Renal pelvis (tissue), 1 donor: ENCODE measurements at regions not wholly inside any gene's neighbourhood (a gene's known extent, or its start where the extent isn't known, plus 50 kb on each side); places are given as distances from the start of the nearest gene placed in this dataset.
"Not testable (repeated sequence)": the region's sequence is repeated elsewhere in the genome, so short reads cannot be mapped to it uniquely, and the experiment has no call there.

ENCODE experiments used
- DNase-seq: peaks from one replicate; pipeline ENCODE4 v3.0.0-alpha.2; 2013

- no peak for DNase-seq
Measured at GRCh38 chr1:189027512-189027911, 1450.2 kb downstream of the BRINP3 start.

- DNase-seq = no peak
Measured at GRCh38 chr1:189033169-189033568, 1444.5 kb downstream of the BRINP3 start.

- DNase-seq = no peak
Measured at GRCh38 chr1:189036628-189037027, 1441.0 kb downstream of the BRINP3 start.

- no peak for DNase-seq
Measured at GRCh38 chr1:189046127-189046526, 1431.5 kb downstream of the BRINP3 start.

DNA sequence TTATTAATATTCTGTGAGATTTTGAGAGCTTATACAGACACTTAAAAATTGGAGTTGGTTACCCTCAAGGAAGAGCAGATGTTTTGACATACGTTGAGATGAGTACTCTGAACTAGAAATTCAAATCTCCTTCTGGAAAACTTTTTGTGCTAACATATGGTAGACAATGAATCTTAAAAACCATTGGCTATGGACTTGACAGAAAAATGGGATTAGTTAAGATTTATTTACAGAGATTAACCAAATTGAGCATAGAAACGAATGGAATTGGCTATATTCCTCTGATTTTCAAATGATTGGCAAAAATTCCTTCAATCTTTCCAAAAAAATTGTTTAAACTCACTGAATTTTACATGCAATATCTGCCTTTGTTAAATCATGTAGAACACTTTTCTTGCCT, 1392.9 kb downstream of the BRINP3 start:
- no peak for DNase-seq

DNA sequence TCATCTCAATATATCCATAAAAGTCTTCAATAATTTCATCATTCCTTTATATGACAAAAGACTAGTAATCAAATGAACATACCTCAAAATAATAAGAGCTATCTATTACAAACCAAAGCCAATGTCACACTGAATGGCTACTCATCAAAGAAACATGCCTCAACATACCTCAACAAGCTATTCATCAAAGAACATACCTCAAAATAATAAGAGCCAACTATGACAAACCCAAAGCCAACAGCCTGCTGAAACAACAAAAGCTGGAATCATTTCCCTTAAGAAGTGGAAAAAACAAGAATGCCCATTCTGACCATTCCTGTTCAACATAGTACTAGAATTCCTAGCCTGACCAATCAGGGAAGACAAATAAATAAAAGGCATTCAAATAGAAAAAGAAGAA, 1373.7 kb downstream of the BRINP3 start:
- DNase-seq = no peak

- no peak for DNase-seq
Measured at GRCh38 chr1:189117072-189117770, 1360.4 kb downstream of the BRINP3 start.

GRCh38 chr1:189121941-189122340, 1355.7 kb downstream of the BRINP3 start:
- no peak for DNase-seq

DNA sequence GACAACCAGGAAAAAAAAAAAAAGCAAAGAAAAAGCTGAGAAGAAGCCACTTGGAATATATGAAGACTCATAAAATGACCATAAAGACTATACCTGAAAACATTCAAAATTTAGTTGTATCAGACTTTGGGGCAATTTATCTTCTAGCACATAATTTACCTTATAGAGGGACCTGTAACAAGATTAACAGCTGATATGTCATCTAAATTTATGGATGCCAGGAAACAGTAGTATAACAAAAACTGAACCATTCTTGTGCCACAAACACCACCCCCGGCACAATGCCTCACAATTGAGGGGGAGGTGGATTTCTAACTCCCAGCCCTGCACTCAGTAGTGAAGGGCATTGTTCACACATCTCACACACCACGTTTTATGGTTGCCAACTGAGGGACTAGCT, 1352.0 kb downstream of the BRINP3 start:
- no peak for DNase-seq

DNA sequence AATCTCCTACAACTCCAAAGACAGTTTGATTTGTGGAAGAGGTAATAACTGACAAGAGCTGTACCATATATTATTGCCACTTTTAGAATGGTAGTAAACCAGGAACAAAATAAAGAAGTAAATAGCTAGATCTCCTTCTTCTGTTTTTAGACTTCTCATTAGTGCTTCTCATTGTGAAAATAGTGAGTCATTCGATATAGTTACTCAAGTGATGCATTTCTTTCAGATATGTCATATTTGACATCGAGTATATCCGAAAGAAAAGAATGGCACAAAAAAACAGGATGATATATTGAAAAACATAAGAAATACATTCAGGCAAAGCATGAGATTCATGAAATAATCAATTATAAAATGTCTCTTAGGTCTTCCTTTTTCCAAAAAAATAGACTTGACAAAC, 1346.1 kb downstream of the BRINP3 start:
- DNase-seq = no peak

GRCh38 chr1:189139748-189140147, 1337.9 kb downstream of the BRINP3 start:
- not testable (repeated sequence) for DNase-seq

DNA sequence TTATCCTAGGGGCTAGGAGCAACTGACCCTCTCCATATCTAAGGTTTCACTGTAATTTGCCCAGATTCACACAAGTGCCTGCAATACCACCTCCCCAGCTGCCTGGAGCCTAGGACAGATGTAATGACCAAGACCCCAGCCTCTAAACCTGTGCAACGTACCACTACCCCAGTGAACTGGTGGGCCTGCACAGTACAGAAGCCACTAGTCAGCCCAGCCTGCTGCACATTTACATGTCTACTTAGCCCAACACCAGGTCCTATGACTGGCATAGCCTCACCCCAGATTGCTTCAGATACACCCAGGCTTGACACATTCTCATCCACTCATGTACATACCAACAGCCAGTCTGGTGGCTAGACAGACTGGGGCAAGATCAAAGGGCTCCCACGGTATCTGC, 1336.6 kb downstream of the BRINP3 start:
- DNase-seq = no peak

GRCh38 chr1:189149547-189150375, 1327.9 kb downstream of the BRINP3 start:
- DNase-seq = no peak

DNA sequence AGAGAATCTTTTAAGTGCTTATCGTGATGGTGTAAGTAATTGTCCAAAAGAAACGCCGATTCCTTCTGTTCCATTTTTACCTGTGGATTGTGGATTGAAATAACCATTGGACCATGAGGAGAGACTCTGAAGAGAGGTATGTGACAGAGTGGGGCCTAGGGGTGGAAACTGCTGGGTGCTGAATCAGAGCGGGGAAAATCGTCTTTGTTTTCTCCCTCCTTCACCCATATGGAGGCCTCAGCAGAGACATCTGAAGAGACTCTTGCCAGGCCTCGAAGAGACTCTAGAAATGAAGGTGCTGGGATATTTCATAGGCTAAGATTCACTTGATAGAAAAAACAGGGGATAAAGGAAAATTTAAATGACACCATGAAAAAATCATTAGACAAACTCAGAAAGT, 1327.0 kb downstream of the BRINP3 start:
- no peak for DNase-seq

DNA sequence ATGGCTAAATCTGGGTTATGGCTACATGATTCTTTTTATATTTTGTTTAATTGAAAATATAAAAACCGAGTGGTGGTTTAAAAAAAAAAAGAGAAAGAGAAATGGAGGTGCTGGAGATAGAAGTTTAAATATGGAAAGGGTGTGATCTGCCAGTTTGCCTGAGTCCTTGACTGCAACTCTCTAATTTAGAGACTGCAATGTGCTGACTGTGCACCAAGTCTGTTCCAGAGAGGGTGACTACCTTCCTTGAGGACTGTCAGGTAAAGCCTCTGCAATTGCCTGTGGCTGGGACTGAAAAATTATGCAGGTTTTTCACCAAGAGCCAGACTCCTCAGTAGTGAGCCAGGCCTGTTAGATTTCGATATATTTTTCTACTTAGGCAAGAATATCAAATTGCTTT, 1326.3 kb downstream of the BRINP3 start:
- DNase-seq = no peak

- DNase-seq = no peak
Measured at GRCh38 chr1:189152685-189153084, 1325.0 kb downstream of the BRINP3 start.

DNA sequence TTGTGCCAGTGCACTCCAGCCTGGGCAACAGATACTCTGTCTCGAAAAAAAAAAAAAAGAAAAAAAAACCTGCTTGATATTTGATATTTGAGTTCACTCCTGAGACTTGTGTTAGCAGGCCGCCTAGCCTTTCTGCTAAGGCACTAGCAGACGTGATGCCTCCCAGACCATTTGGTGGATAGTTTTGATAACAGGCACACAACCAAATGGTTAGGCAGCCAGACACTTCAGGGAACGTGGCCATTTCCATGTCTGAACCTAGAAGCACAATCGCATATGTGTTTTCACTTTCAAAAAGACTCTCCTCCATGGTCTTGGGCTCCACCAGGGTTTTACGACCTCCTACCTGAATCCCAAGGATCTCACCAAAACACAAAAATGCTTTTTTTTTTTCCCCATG, 1319.5 kb downstream of the BRINP3 start:
- no peak for DNase-seq

DNA sequence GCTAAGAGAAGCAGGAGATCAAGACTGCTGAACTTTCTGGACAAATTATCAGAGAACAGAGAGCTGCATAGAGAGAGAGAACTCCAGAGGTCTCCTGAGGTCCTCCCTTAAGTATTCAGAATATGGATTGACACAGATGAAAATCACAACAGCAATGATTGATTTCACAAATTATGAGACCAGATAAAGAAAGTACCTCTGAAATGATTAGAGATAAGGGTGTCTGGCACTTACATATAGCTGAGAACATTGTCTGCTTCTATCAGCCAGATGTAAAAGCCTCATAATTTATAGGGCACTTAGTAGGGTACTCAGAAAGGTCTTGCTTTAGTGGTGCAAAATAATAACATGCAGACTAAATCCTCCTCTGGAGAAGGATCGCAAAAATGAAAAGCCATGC, 1301.8 kb downstream of the BRINP3 start:
- DNase-seq = no peak

DNA sequence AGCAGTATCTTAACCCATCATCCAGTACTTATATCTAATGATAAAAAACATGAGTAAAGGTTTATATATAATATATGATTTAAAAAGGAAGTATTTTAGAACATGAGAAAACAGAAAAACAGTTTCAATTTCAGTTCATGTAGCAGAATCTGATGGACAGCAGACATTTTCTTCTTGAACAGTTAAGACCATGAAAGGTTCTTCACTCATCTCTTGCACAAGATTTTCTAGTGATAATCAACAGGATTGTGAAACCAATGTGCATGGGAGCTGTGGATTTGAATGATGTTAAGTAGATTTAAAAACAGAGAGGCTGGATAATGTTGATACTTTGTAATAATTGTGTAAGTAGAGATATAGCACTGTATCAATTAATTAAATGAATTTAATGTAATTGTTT, 1297.6 kb downstream of the BRINP3 start:
- DNase-seq = no peak

- DNase-seq = no peak
Measured at GRCh38 chr1:189185097-189185496, 1292.6 kb downstream of the BRINP3 start.

DNA sequence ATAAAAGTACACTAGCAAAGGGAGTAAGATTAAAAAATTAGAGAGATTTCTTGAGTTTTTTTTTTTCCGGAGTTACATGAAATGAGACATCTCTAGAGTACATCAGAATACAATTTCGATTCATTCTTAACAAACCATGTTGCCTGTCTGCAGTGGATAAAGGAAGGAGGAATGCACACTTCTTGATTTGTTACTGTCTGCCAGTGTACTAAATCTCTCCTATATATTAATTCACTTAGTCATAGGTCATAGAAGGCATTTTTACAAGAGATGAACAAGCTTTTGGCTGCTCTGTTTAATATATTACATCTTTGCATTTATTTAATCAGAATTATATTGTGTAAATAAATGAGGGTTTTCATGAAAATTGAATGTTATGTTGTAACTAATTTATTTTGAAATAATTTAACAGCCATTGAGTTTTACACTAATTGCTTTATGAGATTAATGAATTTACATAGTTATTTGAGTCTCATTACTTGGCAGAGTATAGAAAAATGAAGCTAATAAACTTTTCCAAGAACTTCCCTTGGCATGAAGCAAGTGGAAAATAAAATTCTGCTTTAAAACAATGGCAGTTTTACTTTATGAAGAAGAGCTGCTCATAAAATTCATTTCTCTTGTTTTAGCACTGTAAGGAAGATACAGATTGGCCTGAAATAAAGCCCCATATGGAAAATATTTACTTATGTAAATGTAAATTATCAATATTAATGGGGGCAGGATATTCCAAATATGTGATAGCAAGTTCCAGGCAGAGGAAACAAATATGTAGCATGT, 1284.7 kb downstream of the BRINP3 start:
- DNase-seq = no peak

- no peak for DNase-seq
Measured at GRCh38 chr1:189205863-189206262, 1271.8 kb downstream of the BRINP3 start.

GRCh38 chr1:189206617-189207016, 1271.0 kb downstream of the BRINP3 start:
- DNase-seq = no peak
